WTC11 (cell line): ENCODE measurements at regions not wholly inside any gene's neighbourhood (a gene's known extent, or its start where the extent isn't known, plus 50 kb on each side); places are given as distances from the start of the nearest gene placed in this dataset.

ENCODE experiments used
- ATAC-seq: fragments of 200-7000 bp; cut with Tn5 transposase; 2 replicates; pipeline ENCODE4 v1.10.0; 2021; ENCODE audit warnings: mild to moderate bottlenecking, moderate library complexity
- CTCF ChIA-PET: fragments of 300-600 bp; sonication (Branson Sonifier 250); formaldehyde crosslinking; loops from one replicate; lab custom pipeline; 2021; ENCODE audit warnings: antibody characterized with exemption; lab: Charles Lee
- POLR2A ChIA-PET: fragments of 350-600 bp; sonication (Branson Sonifier 250); formaldehyde crosslinking; loops from one replicate; lab custom pipeline; 2021; ENCODE audit warnings: antibody characterized with exemption; lab: Charles Lee
- DNase-seq: peaks from one replicate; pipeline ENCODE4 v3.0.0; 2021; ENCODE audit warnings: low spot score
- H3K27ac Mint-ChIP-seq: 2 replicates; pipeline ENCODE4 v1.8.0; 2021; ENCODE audit warnings: mixed read lengths
- H3K27me3 Mint-ChIP-seq: 2 replicates; pipeline ENCODE4 v1.8.0; 2021; ENCODE audit warnings: low read depth, mild to moderate bottlenecking, moderate library complexity, mixed read lengths
- H3K36me3 Mint-ChIP-seq: 2 replicates; pipeline ENCODE4 v1.8.0; 2021; ENCODE audit warnings: mixed read lengths
- H3K4me1 Mint-ChIP-seq: 2 replicates; pipeline ENCODE4 v1.8.0; 2022; ENCODE audit warnings: mixed read lengths
- H3K4me3 Mint-ChIP-seq: 2 replicates; pipeline ENCODE4 v1.8.0; 2021; ENCODE audit warnings: mild to moderate bottlenecking, moderate library complexity, mixed read lengths
- H3K9me3 Mint-ChIP-seq: 2 replicates; pipeline ENCODE4 v1.8.0; 2021; ENCODE audit warnings: mixed read lengths
- CTCF ChIP-seq: fragments of 200-600 bp; IDR thresholded peaks from 2 replicates; pipeline ENCODE4 v1.8.0; 2022; ENCODE audit warnings: antibody characterized with exemption
- ESRRA ChIP-seq: sonication (generic); formaldehyde crosslinking; IDR thresholded peaks from 2 replicates; pipeline ENCODE4 v1.8.1; 2022; ENCODE audit warnings: mild to moderate bottlenecking, missing genetic modification reagents, borderline replicate concordance
- ETV6 ChIP-seq: sonication (generic); formaldehyde crosslinking; IDR thresholded peaks from 2 replicates; pipeline ENCODE4 v1.8.1; 2022; ENCODE audit warnings: mild to moderate bottlenecking, missing genetic modification reagents
- FOXK1 ChIP-seq: sonication (generic); formaldehyde crosslinking; IDR thresholded peaks from 2 replicates; pipeline ENCODE4 v1.8.0; 2022; ENCODE audit warnings: mild to moderate bottlenecking, moderate library complexity, missing genetic modification reagents
- HMGA2 ChIP-seq: fragments of 250-450 bp; sonication (Bioruptor Pico); IDR thresholded peaks from 2 replicates; pipeline ENCODE4 v1.4.0; 2021; ENCODE audit warnings: mild to moderate bottlenecking, moderate library complexity
- JAZF1 ChIP-seq: fragments of 250-450 bp; sonication (Bioruptor Pico); IDR thresholded peaks from 2 replicates; pipeline ENCODE4 v1.9.0; 2021; ENCODE audit warnings: moderate library complexity, mild to moderate bottlenecking, inconsistent platforms
- MLX ChIP-seq: sonication (generic); formaldehyde crosslinking; IDR thresholded peaks from 2 replicates; pipeline ENCODE4 v1.8.1; 2023; ENCODE audit warnings: mild to moderate bottlenecking, missing genetic modification reagents, moderate library complexity
- MYBL2 ChIP-seq: sonication (generic); formaldehyde crosslinking; IDR thresholded peaks from 2 replicates; pipeline ENCODE4 v1.8.1; 2023; ENCODE audit warnings: mild to moderate bottlenecking, moderate library complexity, missing genetic modification reagents
- NFYB ChIP-seq: sonication (generic); formaldehyde crosslinking; conservative IDR thresholded peaks from 2 replicates; pipeline ENCODE4 v1.8.0; 2022; ENCODE audit warnings: low read depth, missing genetic modification reagents
- OVOL2 ChIP-seq: fragments of 250-450 bp; sonication (Bioruptor Pico); IDR thresholded peaks from 2 replicates; pipeline ENCODE4 v1.9.0; 2021; ENCODE audit warnings: mild to moderate bottlenecking, borderline replicate concordance
- PRDM15 ChIP-seq: sonication (generic); formaldehyde crosslinking; IDR thresholded peaks from 2 replicates; pipeline ENCODE4 v1.8.0; 2022; ENCODE audit warnings: missing genetic modification reagents
- RORB ChIP-seq: fragments of 250-450 bp; sonication (Bioruptor Pico); IDR thresholded peaks from 2 replicates; pipeline ENCODE4 v1.9.0; 2021; ENCODE audit warnings: mild to moderate bottlenecking
- SP1 ChIP-seq: sonication (generic); formaldehyde crosslinking; conservative IDR thresholded peaks from 2 replicates; pipeline ENCODE4 v1.8.1; 2022; ENCODE audit warnings: missing genetic modification reagents
- TP53 ChIP-seq: sonication (generic); formaldehyde crosslinking; IDR thresholded peaks from 2 replicates; pipeline ENCODE4 v1.8.1; 2023; ENCODE audit warnings: mild to moderate bottlenecking, missing genetic modification reagents
- ZNF219 ChIP-seq: sonication (generic); formaldehyde crosslinking; IDR thresholded peaks from 2 replicates; pipeline ENCODE4 v1.8.0; 2023; ENCODE audit warnings: missing genetic modification reagents, mild to moderate bottlenecking, borderline replicate concordance
- ZNF416 ChIP-seq: fragments of 250-450 bp; sonication (Bioruptor Pico); IDR thresholded peaks from 2 replicates; pipeline ENCODE4 v1.9.0; 2021; ENCODE audit warnings: mild to moderate bottlenecking, inconsistent platforms
- TF ChIP-seq, protein P1 (sequence below): fragments of 250-450 bp; sonication (Bioruptor Pico); IDR thresholded peaks from 2 replicates; pipeline ENCODE4 v1.9.0; 2021; ENCODE audit warnings: mild to moderate bottlenecking
- TF ChIP-seq, protein P2 (sequence below): sonication (generic); formaldehyde crosslinking; IDR thresholded peaks from 2 replicates; pipeline ENCODE4 v1.8.1; 2023; ENCODE audit warnings: mild to moderate bottlenecking, missing genetic modification reagents
- TF ChIP-seq, protein P3 (sequence below): fragments of 250-450 bp; sonication (Bioruptor Pico); IDR thresholded peaks from 2 replicates; pipeline ENCODE4 v1.9.0; 2021; ENCODE audit warnings: moderate library complexity, mild to moderate bottlenecking, inconsistent platforms, borderline replicate concordance
- TF ChIP-seq, protein P4 (sequence below): sonication (generic); formaldehyde crosslinking; IDR thresholded peaks from 2 replicates; pipeline ENCODE4 v1.8.1; 2023; ENCODE audit warnings: mild to moderate bottlenecking, missing genetic modification reagents
- TF ChIP-seq, protein P5 (sequence below): sonication (generic); formaldehyde crosslinking; IDR thresholded peaks from 2 replicates; pipeline ENCODE4 v1.8.0; 2022; ENCODE audit warnings: mild to moderate bottlenecking, missing genetic modification reagents

DNA sequence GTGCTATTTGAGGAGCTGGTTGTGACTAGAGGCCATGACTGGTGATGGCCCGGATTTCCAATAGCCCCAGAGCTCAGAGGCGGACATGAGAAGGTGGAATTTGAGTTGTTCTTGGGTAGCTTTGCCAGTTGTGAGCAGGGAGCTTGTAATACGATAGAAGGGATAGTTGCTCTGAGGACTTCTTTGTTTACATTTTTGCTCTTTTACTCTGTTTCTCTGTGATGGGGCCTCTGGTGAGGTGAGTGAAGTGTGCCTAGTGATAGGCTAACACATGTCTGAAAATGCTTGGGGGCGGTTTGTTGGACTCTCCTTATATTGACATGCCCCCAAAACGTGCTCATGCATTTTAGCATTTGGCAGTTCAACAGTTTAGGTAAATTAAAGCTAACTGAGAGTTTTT is 365.1 kb downstream of the DDX10 start (continued):
- TF ChIP-seq NFYB (no peak), TP53 (CRISPR knock-in tag) (no peak), MLX (CRISPR knock-in tag) (no peak)

DNA sequence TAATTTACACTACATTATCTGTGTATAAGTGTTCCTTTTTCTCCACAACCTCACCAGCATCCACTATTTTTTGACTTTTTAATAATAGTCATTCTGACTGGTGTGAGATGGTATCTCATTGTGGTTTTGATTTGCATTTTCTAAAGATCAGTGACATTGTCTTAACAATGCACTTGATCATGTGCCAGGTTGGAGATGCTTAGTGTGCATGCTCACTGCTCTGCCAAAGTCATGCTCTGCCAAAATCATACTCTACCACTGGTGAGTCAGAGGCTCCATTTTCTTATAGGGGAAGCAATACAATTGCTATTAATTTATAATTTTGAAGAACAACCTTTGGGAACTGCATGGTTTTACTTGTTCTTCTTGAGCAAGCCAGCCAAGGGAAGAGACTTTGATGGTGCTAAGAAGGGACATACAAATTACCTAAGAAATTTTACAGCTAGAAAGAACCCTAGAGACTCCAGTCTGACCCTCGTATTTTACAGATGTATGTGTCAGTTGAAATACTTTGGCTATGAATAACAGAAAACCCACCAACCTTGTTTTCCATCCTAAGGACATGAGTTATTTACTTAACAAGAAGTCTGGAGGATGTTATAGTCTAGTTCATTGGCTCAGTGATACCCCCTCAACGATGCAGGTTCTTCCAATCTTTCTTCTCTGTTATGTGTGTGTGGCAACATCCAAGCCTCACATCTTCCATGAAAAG is 368.9 kb downstream of the DDX10 start:
- Mint-ChIP-seq H3K27ac (no peak overlapping the region), H3K4me3 (no peak overlapping the region), H3K36me3 (no peaks in the 10 kb centered on the region), H3K9me3 (peaks cover 9% of the 10 kb centered on the region), H3K4me1 (peaks cover 20% of the 10 kb centered on the region), H3K27me3 (no peaks in the 10 kb centered on the region)
- DNase-seq, result no peak
- ChIA-PET CTCF (no interaction called here), POLR2A (no interaction called here)
- TF ChIP-seq ETV6 (no peak), JAZF1 (CRISPR knock-in tag) (no peak), ESRRA (CRISPR knock-in tag) (no peak), SP1 (CRISPR knock-in tag) (no peak), OVOL2 (CRISPR knock-in tag) (no peak), HMGA2 (CRISPR knock-in tag) (no peak), NFYB (no peak), MYBL2 (CRISPR knock-in tag) (no peak), ZNF416 (CRISPR knock-in tag) (no peak), RORB (CRISPR knock-in tag) (no peak), PRDM15 (CRISPR knock-in tag) (no peak), ZNF219 (no peak), FOXK1 (CRISPR knock-in tag) (no peak), CTCF (no peak)
- TF ChIP-seq, protein P1, sequence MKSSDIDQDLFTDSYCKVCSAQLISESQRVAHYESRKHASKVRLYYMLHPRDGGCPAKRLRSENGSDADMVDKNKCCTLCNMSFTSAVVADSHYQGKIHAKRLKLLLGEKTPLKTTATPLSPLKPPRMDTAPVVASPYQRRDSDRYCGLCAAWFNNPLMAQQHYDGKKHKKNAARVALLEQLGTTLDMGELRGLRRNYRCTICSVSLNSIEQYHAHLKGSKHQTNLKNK (CRISPR knock-in tag), result no peak
- TF ChIP-seq, protein P2, sequence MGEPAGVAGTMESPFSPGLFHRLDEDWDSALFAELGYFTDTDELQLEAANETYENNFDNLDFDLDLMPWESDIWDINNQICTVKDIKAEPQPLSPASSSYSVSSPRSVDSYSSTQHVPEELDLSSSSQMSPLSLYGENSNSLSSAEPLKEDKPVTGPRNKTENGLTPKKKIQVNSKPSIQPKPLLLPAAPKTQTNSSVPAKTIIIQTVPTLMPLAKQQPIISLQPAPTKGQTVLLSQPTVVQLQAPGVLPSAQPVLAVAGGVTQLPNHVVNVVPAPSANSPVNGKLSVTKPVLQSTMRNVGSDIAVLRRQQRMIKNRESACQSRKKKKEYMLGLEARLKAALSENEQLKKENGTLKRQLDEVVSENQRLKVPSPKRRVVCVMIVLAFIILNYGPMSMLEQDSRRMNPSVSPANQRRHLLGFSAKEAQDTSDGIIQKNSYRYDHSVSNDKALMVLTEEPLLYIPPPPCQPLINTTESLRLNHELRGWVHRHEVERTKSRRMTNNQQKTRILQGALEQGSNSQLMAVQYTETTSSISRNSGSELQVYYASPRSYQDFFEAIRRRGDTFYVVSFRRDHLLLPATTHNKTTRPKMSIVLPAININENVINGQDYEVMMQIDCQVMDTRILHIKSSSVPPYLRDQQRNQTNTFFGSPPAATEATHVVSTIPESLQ (CRISPR knock-in tag), result no peak
- TF ChIP-seq, protein P3, sequence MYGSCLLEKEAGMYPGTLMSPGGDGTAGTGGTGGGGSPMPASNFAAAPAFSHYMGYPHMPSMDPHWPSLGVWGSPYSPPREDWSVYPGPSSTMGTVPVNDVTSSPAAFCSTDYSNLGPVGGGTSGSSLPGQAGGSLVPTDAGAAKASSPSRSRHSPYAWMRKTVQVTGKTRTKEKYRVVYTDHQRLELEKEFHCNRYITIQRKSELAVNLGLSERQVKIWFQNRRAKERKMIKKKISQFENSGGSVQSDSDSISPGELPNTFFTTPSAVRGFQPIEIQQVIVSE (CRISPR knock-in tag), result no peak
- TF ChIP-seq, protein P4, sequence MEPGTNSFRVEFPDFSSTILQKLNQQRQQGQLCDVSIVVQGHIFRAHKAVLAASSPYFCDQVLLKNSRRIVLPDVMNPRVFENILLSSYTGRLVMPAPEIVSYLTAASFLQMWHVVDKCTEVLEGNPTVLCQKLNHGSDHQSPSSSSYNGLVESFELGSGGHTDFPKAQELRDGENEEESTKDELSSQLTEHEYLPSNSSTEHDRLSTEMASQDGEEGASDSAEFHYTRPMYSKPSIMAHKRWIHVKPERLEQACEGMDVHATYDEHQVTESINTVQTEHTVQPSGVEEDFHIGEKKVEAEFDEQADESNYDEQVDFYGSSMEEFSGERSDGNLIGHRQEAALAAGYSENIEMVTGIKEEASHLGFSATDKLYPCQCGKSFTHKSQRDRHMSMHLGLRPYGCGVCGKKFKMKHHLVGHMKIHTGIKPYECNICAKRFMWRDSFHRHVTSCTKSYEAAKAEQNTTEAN (CRISPR knock-in tag), result no peak
- TF ChIP-seq, protein P5, sequence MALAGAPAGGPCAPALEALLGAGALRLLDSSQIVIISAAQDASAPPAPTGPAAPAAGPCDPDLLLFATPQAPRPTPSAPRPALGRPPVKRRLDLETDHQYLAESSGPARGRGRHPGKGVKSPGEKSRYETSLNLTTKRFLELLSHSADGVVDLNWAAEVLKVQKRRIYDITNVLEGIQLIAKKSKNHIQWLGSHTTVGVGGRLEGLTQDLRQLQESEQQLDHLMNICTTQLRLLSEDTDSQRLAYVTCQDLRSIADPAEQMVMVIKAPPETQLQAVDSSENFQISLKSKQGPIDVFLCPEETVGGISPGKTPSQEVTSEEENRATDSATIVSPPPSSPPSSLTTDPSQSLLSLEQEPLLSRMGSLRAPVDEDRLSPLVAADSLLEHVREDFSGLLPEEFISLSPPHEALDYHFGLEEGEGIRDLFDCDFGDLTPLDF (CRISPR knock-in tag), result no peak
- no peak for ATAC-seq
